ENCODE measurements at regions not wholly inside any gene's neighbourhood (a gene's known extent, or its start where the extent isn't known, plus 50 kb on each side); places are given as distances from the start of the nearest gene placed in this dataset.

DNA sequence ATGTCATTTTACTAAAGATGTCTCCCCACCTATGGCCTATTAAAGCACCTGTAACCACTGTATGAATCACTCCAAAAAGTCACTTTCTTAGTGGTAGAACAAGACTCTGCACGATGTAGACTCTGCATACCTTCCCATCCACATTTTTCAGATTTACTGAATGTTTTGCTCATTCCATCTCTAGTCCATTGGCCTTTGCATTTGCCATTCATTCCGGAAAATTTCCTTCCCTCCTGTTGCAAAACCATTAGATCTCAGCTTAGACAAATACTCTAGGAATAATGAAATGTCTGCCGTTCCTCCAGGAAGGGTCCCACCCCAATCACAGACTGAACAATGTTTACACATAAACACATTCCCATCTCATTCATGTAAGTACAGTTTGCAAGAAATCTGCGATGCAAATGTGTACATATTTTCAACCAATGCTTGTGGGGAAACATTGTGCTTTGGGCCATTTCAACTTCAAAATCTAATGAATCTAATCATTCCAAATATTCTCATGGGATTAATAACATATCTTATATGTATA, 146.3 kb upstream of the XYLT1 start:
- no peak for DNase-seq (ENCODE audit: extremely low read depth, low read depth, low spot score)

DNA sequence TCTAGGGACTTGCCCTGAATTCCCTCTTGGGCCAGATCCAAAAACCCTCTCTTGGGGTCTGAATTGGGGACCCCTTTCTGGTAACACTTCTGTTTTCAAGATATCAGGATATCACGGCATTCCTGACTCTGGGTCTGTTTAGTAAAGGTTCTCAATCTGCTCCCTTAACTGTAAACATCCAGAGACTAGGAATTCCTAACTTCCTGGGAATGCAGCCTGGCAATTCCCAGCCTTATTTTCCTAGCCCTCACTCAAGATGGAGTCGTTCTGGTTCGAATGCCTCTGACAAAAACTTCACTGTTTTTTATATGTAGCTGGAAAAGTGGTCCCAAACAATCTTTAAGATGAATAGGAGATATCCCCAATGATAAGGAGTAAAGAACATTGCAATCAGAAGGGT, 141.6 kb upstream of the XYLT1 start:
- DNase-seq (ENCODE audit: extremely low read depth, low read depth, low spot score), result no peak

DNA sequence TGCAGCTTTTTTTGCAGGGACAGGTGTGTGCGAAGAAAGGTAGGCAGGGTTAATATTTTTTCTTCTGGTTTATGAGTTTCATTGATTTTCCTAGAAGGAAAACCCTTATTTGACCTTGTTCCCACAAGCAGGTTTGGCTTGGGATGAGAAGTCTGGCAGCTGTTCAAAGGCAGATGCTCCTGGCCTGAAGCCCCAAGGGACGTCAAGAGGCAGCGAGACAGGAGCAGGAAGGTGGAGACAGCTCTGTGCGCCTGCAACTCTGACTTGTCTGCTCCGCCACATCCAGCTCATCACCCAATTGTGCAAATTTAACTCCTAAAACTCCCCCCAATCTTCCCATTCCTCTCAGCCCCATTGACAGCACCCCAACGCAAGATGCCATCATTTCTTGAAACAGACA, 136.8 kb upstream of the XYLT1 start:
- DNase-seq (ENCODE audit: extremely low read depth, low read depth, low spot score), result no peak

DNA sequence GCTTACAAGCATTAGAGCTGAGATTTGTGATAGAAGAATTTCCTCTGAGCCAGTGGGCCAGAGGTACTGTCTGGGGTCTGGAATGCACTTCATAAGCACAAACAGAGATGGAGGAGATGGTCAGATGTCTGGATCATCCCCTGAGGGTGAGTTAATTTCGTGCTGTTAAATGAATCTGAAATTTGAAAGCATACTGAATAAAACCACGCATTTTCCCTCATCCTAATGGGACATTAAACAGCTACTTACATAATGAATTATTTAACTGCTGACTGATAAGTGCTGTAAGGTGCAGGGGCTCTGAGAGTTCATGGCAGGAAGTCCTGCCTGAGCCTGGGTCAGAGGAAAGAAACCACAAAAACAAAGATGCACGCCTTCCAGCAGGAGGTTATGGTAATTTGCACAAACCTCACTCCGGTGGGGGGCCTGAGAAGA, 136.3 kb upstream of the XYLT1 start:
- DNase-seq (ENCODE audit: extremely low read depth, low read depth, low spot score), result no peak

DNA sequence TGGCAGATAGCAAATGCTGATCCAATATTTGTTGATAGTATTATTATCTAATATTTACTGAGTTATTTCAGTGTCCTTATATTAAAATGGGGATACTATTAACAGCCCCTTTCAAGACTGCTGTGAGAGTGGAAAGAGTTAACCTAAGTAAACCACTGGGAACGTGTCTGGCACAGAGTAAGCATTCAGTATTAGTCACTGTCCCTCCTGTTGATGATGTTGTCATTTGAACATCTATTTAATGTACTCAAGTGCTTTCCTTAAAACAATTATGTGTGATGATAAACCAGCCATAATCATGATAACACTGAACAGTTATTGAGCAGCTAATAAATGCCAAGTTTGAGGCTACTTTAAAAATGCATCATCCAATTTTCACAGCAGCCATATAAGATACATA, 135.7 kb upstream of the XYLT1 start:
- DNase-seq (ENCODE audit: extremely low read depth, low read depth, low spot score), result no peak

DNA sequence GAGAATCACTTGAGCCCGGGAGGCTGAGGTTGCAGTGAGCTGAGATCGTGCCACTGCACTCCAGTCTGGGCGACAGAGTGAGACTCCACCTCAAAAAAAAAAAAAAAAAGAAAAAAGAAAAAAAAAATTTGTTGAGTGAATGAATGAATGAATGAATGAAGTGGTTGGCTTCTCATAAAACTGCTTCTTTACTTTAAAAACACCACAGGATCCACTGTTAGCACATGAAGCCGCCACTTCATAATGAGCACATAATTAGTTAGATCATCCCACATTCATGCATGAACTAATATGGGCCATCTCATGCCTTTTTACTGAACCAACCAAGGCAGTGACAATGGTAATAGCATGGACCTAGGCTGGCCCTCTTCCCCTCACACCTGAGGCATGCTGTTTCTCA, 135.0 kb upstream of the XYLT1 start:
- DNase-seq (ENCODE audit: extremely low read depth, low read depth, low spot score), result no peak

DNA sequence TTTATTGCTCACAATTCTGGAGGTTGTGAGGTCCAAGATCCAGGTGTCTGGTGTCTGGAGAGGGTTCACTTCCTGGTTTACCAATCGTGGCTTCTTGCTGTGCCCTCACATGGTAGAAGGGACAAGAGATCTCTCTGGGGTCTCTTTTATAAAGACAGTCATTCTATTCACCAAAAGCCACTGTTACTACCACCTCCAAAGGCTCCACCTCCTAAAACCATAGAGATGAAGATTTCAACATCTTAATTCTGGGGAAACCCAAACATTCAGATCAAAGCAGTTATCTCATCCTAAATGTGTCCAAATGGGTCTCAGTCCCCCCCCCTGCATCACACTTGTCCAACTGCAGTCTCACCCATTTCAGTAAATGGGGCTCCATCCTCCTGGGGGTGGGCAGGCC, 132.9 kb upstream of the XYLT1 start:
- DNase-seq (ENCODE audit: extremely low read depth, low read depth, low spot score), result no peak

DNA sequence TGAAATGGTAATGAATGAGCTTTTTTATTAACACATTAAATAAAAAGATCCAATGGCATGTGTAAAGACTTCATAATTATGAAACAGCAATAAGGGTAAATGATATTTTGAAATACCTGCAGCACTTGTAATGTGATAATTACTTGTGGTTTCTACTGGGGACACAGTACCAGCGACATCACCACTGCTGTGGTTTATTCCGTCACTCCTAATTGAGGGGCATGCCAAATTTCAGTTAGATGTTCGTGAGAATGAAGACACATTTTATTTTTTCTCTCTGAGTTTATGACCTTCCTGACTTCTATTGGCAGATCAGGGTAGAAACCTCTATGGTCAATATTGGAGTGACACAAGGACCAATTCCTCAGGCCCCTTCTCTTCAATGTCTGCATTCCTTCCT, 131.9 kb upstream of the XYLT1 start:
- no peak for DNase-seq (ENCODE audit: extremely low read depth, low read depth, low spot score)

DNA sequence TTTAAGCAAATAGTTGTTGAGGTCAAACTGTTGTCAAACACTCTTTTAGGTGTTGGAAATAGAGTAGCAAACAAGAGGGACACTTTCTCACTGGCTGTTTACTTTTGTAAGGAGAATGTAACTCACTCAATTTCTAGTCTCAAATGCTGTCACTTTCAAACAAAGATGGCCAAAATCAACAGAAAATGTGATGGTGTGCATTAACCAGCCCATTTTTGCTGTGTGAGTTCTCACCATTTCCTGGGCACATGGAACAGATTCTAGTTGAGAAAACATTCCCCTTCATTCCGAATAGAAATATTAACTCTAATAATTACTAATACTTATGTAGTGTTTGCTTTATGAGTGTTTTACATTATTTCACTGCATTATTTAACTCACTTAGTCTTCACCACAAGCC, 128.2 kb upstream of the XYLT1 start:
- no peak for DNase-seq (ENCODE audit: extremely low read depth, low read depth, low spot score)

DNA sequence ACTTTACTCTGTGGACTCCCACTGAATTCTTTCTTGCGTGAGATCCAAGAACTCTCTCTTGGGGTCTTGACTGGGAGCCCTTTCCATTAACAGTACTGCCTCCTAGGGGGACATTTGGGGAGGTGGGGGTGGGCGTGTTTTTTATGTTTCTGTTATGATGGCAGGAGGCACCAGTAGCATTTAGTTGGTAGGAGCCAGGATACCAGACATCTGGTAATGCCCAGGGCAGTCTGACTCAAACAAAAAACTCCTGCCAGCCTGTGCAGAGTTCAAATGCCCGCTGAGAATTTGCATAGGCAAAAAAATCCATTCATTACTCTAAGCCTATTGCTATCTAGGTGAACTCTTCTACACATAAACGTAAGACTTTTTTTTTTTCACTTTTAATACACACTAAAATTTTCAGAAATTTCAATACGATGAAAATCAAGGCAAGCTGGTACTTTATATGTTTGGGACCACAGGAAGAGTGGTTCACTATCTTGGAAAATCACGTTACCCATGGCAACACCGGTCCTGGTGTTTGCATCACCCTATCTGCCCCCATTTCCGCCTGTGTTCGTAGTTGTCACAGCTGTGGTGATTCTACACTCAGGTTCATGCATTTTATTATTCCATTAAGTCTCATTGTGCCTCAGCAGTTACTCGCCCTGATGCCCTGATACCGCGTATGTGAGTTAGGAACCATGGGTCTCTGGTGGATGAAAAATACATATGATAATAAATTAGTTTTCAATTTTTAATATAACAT, 121.1 kb upstream of the XYLT1 start:
- no peak for DNase-seq (ENCODE audit: extremely low read depth, low read depth, low spot score)

DNA sequence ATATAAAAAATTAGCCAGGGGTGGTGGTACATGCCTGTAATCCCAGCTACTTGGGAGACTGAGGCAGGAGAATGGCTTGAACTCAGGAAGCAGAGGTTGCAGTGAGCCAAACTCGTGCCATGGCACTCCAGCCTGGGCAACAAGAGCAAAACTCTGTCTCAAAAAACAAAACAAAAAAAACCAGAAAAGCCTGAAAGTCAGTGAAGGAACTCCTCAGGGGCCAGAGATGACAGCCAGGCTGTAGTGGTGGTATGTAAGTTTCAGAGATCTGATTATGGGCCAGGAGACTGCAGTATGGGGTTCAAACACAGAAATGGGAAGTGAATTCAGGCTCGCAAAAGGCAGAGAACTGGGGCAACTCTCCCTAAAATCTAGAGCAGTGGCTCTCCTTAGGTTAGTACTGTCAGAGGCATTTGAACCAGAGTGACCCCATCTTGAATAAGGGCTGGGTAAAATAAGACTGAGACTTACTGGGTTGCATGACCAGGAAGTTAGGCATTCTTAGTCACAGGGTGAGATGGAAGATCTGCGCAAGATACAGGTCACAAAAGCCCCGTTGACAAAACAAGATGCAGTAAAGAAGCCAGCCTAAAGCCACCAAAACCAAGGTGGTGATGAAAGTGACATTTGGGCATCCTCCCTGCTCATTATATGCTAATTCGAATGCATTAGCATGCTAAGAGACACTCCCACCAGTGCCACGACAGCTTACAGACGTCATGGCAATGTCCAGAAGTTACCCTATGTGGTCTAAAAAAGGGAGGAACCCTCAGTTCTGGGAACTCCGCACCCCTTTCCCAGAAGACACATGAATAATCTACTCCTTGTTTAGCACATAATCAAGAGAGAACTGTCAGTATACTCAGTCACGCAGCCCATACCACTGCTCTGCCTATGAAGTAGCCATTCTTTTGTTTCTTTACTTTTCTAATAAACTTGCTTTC, 120.2 kb upstream of the XYLT1 start:
- DNase-seq (ENCODE audit: extremely low read depth, low read depth, low spot score), result no peak

DNA sequence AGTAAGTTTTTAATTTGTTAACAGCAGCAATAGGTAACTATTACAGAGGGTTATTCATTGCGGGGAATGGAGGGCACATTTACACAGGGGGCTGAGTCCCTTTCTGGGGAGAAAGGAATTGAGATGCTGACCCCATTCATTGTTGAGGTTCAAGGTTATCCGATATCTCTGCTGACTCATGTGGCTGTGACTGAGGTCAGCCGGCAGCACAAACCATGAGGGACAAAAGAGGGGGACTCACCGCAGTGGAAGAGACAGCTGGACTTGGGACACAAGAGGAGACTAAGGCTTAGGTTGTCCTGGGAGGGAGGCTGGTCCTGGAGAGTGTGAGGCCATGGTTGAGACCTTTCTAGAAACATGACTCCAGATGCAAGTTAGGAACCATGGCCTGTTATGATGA, 119.1 kb upstream of the XYLT1 start:
- DNase-seq (ENCODE audit: extremely low read depth, low read depth, low spot score), result no peak

DNA sequence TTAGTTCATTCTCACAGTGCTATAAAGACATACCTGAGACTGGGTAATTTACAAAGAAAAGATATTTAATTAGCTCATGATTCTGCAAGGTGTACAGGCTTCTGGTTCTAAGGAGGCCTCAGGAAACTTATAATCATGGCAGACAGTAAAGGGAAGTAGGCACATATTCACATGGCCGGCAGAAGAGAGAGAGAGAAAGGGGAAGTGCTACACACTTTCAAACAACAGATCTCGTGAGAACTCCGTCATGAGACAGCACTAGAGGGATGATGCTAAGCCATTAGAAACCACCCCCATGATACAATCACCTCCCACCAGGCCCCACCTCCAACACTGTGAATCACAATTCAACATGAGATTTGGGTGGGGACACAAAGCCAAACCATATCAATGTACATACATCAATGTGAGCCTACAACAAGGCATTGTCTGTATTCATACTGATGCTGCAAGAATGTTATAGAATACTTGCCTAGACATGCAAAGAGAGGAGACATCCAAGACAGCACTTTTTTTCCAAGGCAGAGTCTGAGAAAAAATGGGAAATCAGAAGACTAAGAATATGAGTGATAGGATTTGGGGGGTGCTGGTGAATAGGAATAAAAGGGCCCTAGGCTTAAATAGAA, 114.8 kb upstream of the XYLT1 start:
- no peak for DNase-seq (ENCODE audit: extremely low read depth, low read depth, low spot score)

DNA sequence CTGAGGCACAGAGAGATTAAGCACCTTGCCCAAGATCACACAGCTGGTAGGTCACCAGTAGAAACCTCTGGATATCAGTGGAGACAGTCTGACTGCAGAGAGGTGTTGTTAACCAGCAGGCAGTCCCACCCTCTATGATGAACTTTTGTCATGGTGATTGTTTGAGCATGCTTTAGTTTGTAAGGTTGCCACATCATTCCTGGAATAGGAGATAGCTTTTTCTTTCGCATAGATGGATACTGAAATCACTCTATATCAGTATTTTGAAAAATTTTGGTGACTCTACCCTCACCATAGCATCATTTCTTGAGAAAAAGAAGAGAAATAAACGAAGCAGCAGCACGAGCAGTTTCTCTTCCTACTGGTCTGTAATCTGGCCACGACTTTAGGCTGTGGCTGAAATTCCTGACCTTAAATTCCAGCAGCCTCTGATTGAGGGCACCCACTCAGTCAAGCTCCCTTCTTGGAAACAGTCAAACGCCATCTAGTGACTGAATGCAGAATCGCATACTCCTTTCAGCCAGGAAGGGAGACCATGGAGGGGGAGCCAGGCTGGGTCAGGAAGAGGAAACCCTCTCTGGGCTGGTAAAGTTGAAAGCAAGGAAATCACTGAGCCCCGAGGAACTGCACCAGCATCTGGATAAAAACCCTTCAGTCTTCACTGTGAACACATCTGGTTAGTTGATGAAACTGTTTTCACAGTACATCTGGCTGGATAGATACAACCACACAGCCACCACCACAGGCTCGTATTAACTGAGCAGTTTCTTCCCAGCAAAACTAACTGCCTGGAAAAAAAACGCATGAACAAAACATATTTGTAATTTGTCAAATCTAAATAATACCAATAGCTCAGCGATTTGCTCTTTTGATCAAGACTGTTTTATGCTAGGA, 108.5 kb upstream of the XYLT1 start:
- peak; percentile 10 for DNase-seq (ENCODE audit: extremely low read depth, low read depth, low spot score)

DNA sequence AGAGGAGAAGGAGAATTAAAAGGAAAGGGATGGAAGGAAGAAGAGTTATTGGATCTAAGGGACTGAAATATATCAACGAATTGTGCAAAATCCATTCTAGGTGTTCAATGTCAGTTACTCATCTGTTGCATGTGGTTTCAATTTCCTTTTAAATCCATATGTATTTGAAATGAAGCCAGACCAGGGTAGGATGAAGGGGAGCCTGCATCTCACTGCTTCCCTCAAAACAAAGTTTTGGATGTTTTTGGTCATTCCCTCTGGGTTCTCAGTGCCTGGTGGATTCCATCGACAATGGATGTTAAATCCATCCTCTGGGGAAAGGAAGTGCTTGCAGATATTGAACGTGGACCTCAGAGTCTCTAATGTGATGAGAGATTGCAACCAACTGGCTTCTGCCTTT, 103.5 kb upstream of the XYLT1 start:
- DNase-seq (ENCODE audit: extremely low read depth, low read depth, low spot score), result no peak

DNA sequence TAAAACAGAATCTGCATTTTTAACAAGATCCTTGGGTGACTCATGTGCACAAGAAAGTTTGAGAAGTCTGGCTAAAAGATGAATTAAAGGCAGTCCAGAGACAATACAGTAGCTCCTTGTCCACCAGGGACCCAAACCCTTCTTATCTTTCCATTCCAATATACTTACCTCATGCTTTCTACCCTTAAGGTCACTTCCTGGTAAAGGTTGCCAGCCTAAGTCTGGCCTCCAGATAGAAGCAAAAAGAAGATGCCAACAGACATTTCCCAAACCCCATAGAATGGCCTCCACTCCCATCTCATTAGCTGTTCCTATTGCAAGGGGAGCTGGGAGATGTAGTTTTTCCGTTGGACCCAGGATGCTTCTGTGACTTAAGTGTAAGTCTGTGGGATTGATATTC, 101.4 kb upstream of the XYLT1 start:
- DNase-seq (ENCODE audit: extremely low read depth, low read depth, low spot score), result no peak

DNA sequence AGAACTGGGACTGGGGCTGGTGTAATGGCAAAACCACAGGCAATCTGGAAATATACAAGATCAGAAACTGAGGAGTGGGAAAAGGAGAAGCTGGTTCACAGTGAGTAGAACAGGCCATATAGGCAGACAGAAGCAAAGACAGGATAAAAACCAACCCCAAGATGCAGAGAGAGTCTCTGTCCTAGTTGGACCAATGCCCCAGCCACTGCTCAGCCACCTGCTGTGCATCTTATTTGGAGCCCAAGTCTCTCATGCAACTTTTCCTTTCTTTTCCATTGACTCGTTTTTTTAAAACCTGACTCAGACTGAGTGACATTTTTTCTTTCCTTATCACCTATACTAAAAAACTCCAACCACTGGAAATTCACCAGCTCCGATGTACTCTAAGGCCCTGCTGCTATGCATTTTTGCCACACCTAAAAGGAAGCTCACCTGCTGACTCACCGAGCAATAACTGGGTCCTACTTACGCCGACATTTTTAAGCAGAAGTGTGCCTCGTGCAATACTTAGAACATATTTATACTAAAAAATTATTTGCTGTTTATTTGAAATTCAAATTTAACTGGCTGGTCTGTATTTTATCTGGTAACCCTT, 100.8 kb upstream of the XYLT1 start:
- DNase-seq (ENCODE audit: extremely low read depth, low read depth, low spot score), result no peak

DNA sequence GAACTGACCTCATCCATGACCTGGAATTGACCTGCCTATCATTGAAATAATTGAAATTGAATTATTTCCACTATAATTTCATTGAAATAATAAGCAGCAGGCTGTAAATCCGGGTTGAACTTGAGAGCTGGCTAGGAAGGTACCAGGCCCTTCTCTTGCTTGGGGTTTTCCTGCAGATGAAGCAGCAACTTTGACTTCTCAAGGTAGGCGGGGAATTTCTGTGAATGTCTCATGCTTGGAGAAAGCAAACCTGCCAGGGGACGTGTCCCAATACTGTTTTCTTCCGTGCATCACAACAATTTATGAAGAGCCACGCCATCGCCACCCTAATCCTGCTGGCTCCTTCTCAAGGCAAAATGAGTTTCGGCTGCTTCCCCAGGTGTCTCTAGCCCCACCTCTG, 97.5 kb upstream of the XYLT1 start:
- DNase-seq (ENCODE audit: extremely low read depth, low read depth, low spot score), result no peak

DNA sequence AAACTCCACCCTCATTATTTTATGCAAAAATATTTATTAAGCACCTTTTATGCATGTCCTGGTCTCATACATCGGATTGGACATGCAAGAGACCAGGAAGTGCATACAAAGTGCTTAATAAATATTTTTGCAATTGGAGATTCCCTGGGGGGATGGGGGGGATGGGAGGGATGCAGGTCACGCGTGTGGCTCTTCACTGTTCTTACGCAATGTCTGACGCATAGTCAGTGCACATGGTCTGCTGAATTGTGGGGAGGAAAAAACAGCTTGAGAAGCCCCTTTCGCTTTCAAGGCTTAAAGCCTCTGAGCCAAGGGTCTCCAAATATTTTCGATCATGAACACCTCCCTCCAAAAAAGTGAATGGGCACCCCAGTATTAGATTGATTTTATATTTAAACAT, 96.7 kb upstream of the XYLT1 start:
- DNase-seq (ENCODE audit: extremely low read depth, low read depth, low spot score), result no peak

Measured in glomerular endothelial cell (primary cell).